ENCODE measurements at regions not wholly inside any gene's neighbourhood (a gene's known extent, or its start where the extent isn't known, plus 50 kb on each side); places are given as distances from the start of the nearest gene placed in this dataset.

DNA sequence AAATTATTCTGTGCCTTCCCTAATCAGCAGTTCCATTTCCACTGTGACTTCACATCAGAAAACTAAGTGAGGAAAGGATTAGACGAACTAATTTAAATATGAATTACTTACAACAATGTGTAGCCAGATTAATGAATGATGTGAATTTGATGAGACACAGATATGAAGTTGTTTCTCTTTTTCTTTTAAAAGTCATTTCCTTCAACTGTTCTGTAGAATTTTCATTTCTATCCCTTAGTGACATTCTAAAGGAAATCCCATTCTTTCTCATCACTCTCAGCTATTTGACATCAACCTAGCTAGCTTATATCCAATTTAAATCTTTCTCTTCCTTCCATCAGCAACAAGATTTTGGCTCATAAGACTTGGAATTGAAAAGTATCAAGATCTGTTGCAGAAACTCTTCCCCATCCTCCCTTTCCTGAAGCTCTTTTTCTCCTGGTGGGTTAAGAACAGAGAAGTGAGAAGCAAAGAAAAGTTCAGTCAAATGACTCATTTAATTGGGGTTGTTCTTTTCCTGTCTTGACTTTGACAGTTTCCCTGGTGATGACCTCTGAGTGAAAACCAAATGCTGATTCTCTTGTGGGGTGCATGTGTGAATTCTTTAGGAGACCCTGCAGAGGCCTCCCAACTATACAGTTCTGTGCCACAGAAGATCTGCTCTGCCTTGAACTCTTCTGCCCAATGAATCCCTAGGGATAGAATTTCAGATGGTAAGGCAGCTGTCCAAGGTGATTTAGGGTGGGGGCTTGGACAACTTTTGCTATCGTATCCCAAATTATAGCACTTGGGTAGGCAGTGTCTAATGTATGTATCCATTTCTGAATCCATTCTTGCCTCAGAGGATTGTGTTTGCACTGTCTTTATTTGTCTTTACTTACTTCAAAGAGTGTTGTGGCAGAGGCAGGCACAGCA is 232.5 kb upstream of the GPRIN3 start:
- no peaks in the 10 kb centered on the region for H3K4me1 ChIP-seq
- H3K36me3 ChIP-seq = no peaks in the 10 kb centered on the region
- intact Hi-C loops (cut with DNase I) = no loop called here
- no peak for ATAC-seq
- no peaks in the 10 kb centered on the region for H3K27me3 ChIP-seq (ENCODE audit: low read depth)
- TF ChIP-seq, protein P1, sequence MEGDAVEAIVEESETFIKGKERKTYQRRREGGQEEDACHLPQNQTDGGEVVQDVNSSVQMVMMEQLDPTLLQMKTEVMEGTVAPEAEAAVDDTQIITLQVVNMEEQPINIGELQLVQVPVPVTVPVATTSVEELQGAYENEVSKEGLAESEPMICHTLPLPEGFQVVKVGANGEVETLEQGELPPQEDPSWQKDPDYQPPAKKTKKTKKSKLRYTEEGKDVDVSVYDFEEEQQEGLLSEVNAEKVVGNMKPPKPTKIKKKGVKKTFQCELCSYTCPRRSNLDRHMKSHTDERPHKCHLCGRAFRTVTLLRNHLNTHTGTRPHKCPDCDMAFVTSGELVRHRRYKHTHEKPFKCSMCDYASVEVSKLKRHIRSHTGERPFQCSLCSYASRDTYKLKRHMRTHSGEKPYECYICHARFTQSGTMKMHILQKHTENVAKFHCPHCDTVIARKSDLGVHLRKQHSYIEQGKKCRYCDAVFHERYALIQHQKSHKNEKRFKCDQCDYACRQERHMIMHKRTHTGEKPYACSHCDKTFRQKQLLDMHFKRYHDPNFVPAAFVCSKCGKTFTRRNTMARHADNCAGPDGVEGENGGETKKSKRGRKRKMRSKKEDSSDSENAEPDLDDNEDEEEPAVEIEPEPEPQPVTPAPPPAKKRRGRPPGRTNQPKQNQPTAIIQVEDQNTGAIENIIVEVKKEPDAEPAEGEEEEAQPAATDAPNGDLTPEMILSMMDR (IDR thresholded peaks at IDR 0.05) = no peak
- no peak for DNase-seq
- H3K27ac ChIP-seq = no peak overlapping the region
- H3K9me3 ChIP-seq = no peaks in the 10 kb centered on the region
- no peak overlapping the region for H3K4me3 ChIP-seq

DNA sequence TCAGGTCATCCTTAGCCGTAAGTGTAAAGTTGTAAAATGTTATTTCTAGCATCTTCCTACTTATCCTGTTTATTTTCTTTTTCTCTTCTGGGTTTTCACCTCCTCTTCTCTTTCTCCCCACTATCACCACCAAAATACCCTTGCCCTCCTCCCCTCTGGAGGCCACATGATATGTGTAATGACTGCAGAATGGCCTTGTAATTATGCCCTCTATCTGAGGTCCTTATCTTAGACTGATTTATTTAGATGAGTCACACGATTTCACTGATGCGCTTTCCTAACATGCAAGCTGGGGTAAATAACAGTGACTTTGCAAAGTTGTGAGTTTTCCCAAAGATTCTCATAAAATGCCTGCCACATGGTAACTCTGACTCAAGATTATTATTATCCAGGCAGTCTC is 231.8 kb upstream of the GPRIN3 start:
- no peak for DNase-seq
- Histone ChIP-seq H3K4me3 (no peak overlapping the region), H3K4me1 (no peaks in the 10 kb centered on the region), H3K27me3 (ENCODE audit: low read depth) (no peaks in the 10 kb centered on the region), H3K9me3 (no peaks in the 10 kb centered on the region), H3K27ac (no peak overlapping the region), H3K36me3 (no peaks in the 10 kb centered on the region)
- intact Hi-C loops (cut with DNase I) = no loop called here
- TF ChIP-seq, protein P1 (IDR thresholded peaks at IDR 0.05) = no peak
- no peak for ATAC-seq

DNA sequence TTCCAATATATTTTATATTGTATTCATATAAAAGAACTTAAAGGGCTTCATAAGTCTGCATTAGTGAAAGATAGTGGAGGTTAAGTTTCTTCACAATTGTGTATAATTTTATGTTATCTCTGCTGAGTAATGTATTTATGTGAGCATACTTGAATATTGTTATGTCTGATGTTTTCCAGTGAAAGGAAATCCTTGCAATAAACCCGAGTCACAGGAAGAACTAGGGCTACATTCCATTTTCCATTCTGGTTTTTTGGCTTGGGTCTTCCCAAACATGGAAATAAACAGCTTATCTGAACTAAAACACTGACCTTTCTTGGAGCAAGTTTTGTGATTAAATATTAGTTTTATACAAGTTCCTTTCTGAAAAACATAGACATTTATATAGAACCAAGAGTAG is 231.3 kb upstream of the GPRIN3 start:
- intact Hi-C loops (cut with DNase I) = no loop called here
- H3K4me3 ChIP-seq = no peak overlapping the region
- DNase-seq (no peak), ATAC-seq (no peak)
- TF ChIP-seq, protein P1 (IDR thresholded peaks at IDR 0.05) = no peak
- no peaks in the 10 kb centered on the region for H3K36me3 ChIP-seq
- no peak overlapping the region for H3K27ac ChIP-seq
- H3K9me3 ChIP-seq = no peaks in the 10 kb centered on the region
- no peaks in the 10 kb centered on the region for H3K4me1 ChIP-seq
- no peaks in the 10 kb centered on the region for H3K27me3 ChIP-seq (ENCODE audit: low read depth)

DNA sequence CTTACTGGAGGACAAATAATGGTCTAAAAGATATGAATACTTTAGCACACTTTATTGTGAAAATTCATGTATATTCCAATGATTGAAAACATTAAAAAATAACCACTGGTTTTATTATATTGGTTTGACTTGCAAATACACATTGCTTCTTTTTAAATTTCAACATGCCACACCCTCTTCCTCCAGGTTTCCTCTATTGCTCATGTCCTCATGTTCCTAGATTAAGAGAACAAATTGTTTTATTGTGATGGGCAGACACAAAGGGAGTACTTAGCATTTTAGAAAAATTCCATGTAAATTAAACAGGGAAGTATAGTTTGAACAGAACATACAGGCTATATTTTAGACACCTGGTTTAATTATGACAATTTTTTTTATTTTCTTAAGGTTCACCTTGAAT is 230.6 kb upstream of the GPRIN3 start:
- no peak overlapping the region for H3K27ac ChIP-seq
- no peaks in the 10 kb centered on the region for H3K9me3 ChIP-seq
- no peaks in the 10 kb centered on the region for H3K4me1 ChIP-seq
- DNase-seq = no peak
- no peak overlapping the region for H3K4me3 ChIP-seq
- ATAC-seq = no peak
- TF ChIP-seq, protein P1 (IDR thresholded peaks at IDR 0.05) = no peak
- H3K27me3 ChIP-seq (ENCODE audit: low read depth) = no peaks in the 10 kb centered on the region
- intact Hi-C loops (cut with DNase I) = no loop called here
- no peaks in the 10 kb centered on the region for H3K36me3 ChIP-seq

DNA sequence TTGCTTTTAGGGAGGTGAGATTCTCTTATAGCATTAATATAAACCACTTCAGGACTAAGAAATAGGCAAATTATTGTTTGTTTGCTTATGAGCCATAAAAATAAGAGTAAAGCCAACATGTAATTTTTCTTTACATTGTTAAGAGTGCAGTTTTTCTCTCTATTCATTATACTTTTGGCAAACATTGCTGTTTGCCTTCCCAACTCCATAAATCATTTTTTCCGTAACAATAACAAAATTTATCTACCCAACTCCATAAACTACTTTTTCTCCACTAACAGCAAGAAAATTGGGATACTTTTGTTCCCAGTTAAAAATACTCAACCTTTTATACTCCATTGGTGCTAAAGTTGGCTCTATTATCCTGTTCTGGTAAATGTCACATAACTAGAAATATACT is 229.7 kb upstream of the GPRIN3 start:
- intact Hi-C loops (cut with DNase I) = no loop called here
- H3K27me3 ChIP-seq (ENCODE audit: low read depth) = no peaks in the 10 kb centered on the region
- no peaks in the 10 kb centered on the region for H3K9me3 ChIP-seq
- TF ChIP-seq, protein P1 (IDR thresholded peaks at IDR 0.05) = no peak
- H3K36me3 ChIP-seq = no peaks in the 10 kb centered on the region
- no peaks in the 10 kb centered on the region for H3K4me1 ChIP-seq
- H3K4me3 ChIP-seq = no peak overlapping the region
- no peak for DNase-seq
- H3K27ac ChIP-seq = no peak overlapping the region
- ATAC-seq = no peak
